CD4-positive, alpha-beta T cell (primary cell): ENCODE measurements at regions not wholly inside any gene's neighbourhood (a gene's known extent, or its start where the extent isn't known, plus 50 kb on each side); places are given as distances from the start of the nearest gene placed in this dataset.

Source experiments
- ATAC-seq: fragments of 200-7000 bp; cut with Tn5 transposase; one replicate; pipeline ENCODE4 v1.10.0; 2022; ENCODE audit warnings: mild to moderate bottlenecking; ENCODE audit not compliant: poor library complexity
- CTCF ChIA-PET: fragments of 350-600 bp; sonication (Branson Sonifier 250); formaldehyde crosslinking; loops from one replicate; lab custom pipeline; 2021; ENCODE audit warnings: antibody characterized with exemption, inconsistent platforms; lab: Charles Lee
- POLR2A ChIA-PET: fragments of 350-600 bp; sonication (Branson Sonifier 250); formaldehyde crosslinking; loops from one replicate; lab custom pipeline; 2021; ENCODE audit warnings: antibody characterized with exemption, inconsistent platforms; lab: Charles Lee
- DNase-seq, 14 experiments: peaks; one replicate each; pipeline ENCODE4 v3.0.0-alpha.2; 2013 to 2020; ENCODE audit warnings: mixed read lengths in 2 of 14
- H3K27ac ChIP-seq, 2 donors: one replicate each; pipeline versions ENCODE4 v1.5.1 to v1.7.0; 2013; ENCODE audit warnings: low read length in 2 of 2, low read depth in 1 of 2, mild to moderate bottlenecking in 1 of 2
- H3K27me3 ChIP-seq, 2 experiments: 1 replicate in 1 of 2; 2 replicates in 1 of 2; pipeline versions ENCODE4 v1.6.1 to v1.7.0; 2013; ENCODE audit warnings: low read length in 2 of 2, control low read depth in 1 of 2, mild to moderate bottlenecking in 1 of 2, moderate library complexity in 1 of 2; ENCODE audit not compliant: insufficient read depth in 2 of 2, control insufficient read depth in 1 of 2
- H3K36me3 ChIP-seq: one replicate; pipeline ENCODE4 v1.6.1; 2013; ENCODE audit warnings: low read length, control low read depth; ENCODE audit not compliant: insufficient read depth
- H3K4me1 ChIP-seq: one replicate; pipeline ENCODE4 v1.6.1; 2013; ENCODE audit warnings: low read length, control low read depth; ENCODE audit not compliant: insufficient read depth
- H3K4me3 ChIP-seq: one replicate; pipeline ENCODE4 v1.5.1; 2013; ENCODE audit warnings: mild to moderate bottlenecking, low read length, moderate library complexity
- H3K9me3 ChIP-seq, 2 experiments: 1 replicate in 1 of 2; 2 replicates in 1 of 2; pipeline versions ENCODE4 v1.6.1 to v1.7.0; 2013; ENCODE audit warnings: low read length in 2 of 2, mild to moderate bottlenecking in 2 of 2, control low read depth in 1 of 2, moderate library complexity in 1 of 2; ENCODE audit not compliant: control insufficient read depth in 1 of 2, insufficient read depth in 1 of 2
- H3K27ac Mint-ChIP-seq: one replicate; pipeline ENCODE4 v1.8.0; 2020; ENCODE audit warnings: mixed read lengths
- H3K27me3 Mint-ChIP-seq: one replicate; pipeline ENCODE4 v1.8.0; 2021; ENCODE audit warnings: mixed read lengths
- H3K36me3 Mint-ChIP-seq: one replicate; pipeline ENCODE4 v1.8.0; 2021; ENCODE audit warnings: low read depth, mixed read lengths
- H3K4me1 Mint-ChIP-seq: one replicate; pipeline ENCODE4 v1.8.0; 2021; ENCODE audit warnings: low read depth, mixed read lengths
- H3K4me3 Mint-ChIP-seq: one replicate; pipeline ENCODE4 v1.8.0; 2020; ENCODE audit warnings: mild to moderate bottlenecking, mixed read lengths
- H3K9me3 Mint-ChIP-seq: one replicate; pipeline ENCODE4 v1.8.0; 2020; ENCODE audit warnings: mixed read lengths
- intact Hi-C, 2 experiments: fragments of 100-400 bp; cut with DNase I in 1 of 2; cut with micrococcal nuclease in 1 of 2; formaldehyde crosslinking; loops; one replicate each; pipeline versions ENCODE4 v1.15.1 to v1.9.0; 2023 to 2025; cut with DNase I, micrococcal nuclease
- TF ChIP-seq, protein P1 (sequence below): fragments of 200-600 bp; IDR thresholded peaks from one replicate; pipeline ENCODE4 v1.8.0; 2022; ENCODE audit warnings: antibody characterized with exemption, mild to moderate bottlenecking

DNA sequence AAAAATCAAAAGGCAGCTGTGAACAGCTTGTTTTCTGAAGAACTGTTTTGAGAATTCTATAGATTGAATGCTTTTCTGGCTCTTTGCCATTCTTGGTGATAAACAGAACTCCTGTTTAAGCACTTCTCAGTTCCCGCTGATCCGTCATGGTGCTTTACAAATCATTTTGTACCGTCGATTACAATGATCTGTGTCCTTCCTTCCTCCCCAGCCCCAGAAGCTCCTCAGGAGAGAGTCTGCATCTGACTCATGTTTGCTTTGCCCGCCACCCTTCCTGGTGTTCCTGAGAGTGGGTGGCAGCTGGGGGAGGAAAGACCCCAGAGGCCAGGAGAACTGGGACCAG is 538.6 kb upstream of the MARCKS start:
- no peak for ATAC-seq
- POLR2A ChIA-PET = no interaction called here
- Histone ChIP-seq H3K27ac (no peak overlapping the region), H3K4me1 (no peaks in the 10 kb centered on the region), H3K9me3 (no peaks in the 10 kb centered on the region), H3K4me3 (no peak overlapping the region), H3K27me3 (no peaks in the 10 kb centered on the region), H3K36me3 (no peaks in the 10 kb centered on the region)
- Mint-ChIP-seq H3K4me3 (no peak overlapping the region), H3K4me1 (no peaks in the 10 kb centered on the region), H3K27ac (no peak overlapping the region), H3K36me3 (no peaks in the 10 kb centered on the region), H3K9me3 (peaks cover 3% of the 10 kb centered on the region), H3K27me3 (peaks cover 7% of the 10 kb centered on the region)
- CTCF ChIA-PET = no interaction called here
- intact Hi-C loops = no loop called here
- no peak for DNase-seq
- TF ChIP-seq, protein P1, sequence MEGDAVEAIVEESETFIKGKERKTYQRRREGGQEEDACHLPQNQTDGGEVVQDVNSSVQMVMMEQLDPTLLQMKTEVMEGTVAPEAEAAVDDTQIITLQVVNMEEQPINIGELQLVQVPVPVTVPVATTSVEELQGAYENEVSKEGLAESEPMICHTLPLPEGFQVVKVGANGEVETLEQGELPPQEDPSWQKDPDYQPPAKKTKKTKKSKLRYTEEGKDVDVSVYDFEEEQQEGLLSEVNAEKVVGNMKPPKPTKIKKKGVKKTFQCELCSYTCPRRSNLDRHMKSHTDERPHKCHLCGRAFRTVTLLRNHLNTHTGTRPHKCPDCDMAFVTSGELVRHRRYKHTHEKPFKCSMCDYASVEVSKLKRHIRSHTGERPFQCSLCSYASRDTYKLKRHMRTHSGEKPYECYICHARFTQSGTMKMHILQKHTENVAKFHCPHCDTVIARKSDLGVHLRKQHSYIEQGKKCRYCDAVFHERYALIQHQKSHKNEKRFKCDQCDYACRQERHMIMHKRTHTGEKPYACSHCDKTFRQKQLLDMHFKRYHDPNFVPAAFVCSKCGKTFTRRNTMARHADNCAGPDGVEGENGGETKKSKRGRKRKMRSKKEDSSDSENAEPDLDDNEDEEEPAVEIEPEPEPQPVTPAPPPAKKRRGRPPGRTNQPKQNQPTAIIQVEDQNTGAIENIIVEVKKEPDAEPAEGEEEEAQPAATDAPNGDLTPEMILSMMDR = no peak

DNA sequence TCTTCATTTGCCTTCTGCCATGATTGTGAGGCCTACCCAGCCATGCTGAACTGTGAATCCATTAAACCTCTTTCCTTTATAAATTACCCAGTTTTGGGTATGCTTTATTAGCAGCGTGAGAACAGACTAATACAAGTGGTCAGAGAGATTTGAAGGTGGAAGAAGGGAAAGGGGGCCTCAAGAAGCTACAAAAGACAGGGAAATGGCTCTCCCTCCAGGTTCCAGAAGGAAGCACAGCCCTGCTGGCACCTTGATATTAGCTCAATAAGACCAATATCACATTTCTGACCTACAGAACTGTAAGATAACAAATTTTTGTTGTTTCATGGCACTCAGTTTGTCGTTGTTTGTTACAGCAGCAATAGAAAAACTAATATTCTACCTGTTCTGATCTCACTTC is 536.5 kb upstream of the MARCKS start:
- H3K36me3 ChIP-seq = no peaks in the 10 kb centered on the region
- Mint-ChIP-seq H3K4me1 (no peaks in the 10 kb centered on the region), H3K27me3 (peaks cover 7% of the 10 kb centered on the region), H3K4me3 (no peak overlapping the region), H3K9me3 (peaks cover 5% of the 10 kb centered on the region), H3K27ac (no peak overlapping the region), H3K36me3 (no peaks in the 10 kb centered on the region)
- POLR2A ChIA-PET = no interaction called here
- H3K4me1 ChIP-seq = no peaks in the 10 kb centered on the region
- no peaks in the 10 kb centered on the region for H3K27me3 ChIP-seq
- no peaks in the 10 kb centered on the region for H3K9me3 ChIP-seq
- DNase-seq = no peak
- CTCF ChIA-PET = no interaction called here
- H3K27ac ChIP-seq = no peak overlapping the region
- TF ChIP-seq, protein P1 = no peak
- intact Hi-C loops = no loop called here
- no peak overlapping the region for H3K4me3 ChIP-seq
- ATAC-seq = no peak

DNA sequence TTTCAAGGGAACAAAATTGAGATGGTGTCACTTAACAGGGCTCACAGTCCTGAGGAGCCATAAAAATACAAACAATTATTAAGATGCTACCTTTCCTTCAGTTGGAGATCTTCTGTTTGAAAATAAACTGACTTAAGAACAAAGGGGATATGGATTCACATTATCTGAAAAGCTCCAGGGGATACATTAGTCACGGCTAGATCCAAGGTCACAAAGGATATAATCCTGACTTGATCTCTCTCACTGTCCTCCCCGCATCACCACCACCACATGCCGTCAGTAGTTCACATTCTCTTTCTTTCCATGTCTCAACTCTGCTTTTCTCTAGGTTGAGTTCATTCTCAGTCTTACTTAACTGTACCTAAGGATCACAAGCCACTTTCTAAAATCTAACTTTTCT is 530.4 kb upstream of the MARCKS start:
- POLR2A ChIA-PET = no interaction called here
- intact Hi-C loops = no loop called here
- DNase-seq = no peak

More for the DNA sequence above, 530.4 kb upstream of the MARCKS start:
- H3K4me1 ChIP-seq = no peaks in the 10 kb centered on the region
- no peaks in the 10 kb centered on the region for H3K36me3 ChIP-seq
- no peaks in the 10 kb centered on the region for H3K27me3 ChIP-seq
- H3K4me1 Mint-ChIP-seq = no peaks in the 10 kb centered on the region
- no peaks in the 10 kb centered on the region for H3K27me3 Mint-ChIP-seq
- H3K36me3 Mint-ChIP-seq = no peaks in the 10 kb centered on the region
- no peak for ATAC-seq
- H3K4me3 Mint-ChIP-seq = no peak overlapping the region
- H3K4me3 ChIP-seq = no peak overlapping the region
- TF ChIP-seq, protein P1 = no peak
- H3K27ac ChIP-seq = no peak overlapping the region
- H3K9me3 Mint-ChIP-seq = peaks cover 2% of the 10 kb centered on the region
- H3K9me3 ChIP-seq = no peaks in the 10 kb centered on the region
- CTCF ChIA-PET = no interaction called here
- H3K27ac Mint-ChIP-seq = no peak overlapping the region
